ENCODE measurements at regions not wholly inside any gene's neighbourhood (a gene's known extent, or its start where the extent isn't known, plus 50 kb on each side); places are given as distances from the start of the nearest gene placed in this dataset.

GRCh38 chr16:73663720-73664119, 615.8 kb upstream of the ZFHX3 start:
- Histone ChIP-seq H3K27ac (no peak overlapping the region), H3K9me3 (no peaks in the 10 kb centered on the region), H3K4me1 (no peaks in the 10 kb centered on the region), H3K4me3 (no peak overlapping the region), H3K27me3 (ENCODE audit: insufficient read depth in 3 of 3, low read length in 2 of 3) (no peaks in the 10 kb centered on the region), H3K36me3 (ENCODE audit: insufficient read depth in 1 of 2, low read depth in 1 of 2) (no peaks in the 10 kb centered on the region)
- DNase-seq (no peak), ATAC-seq (no peak)
- WGBS, 3 donors, result 59 to 60% (median 60%) methylated on average over 2 of the region's 2 CpGs
- intact Hi-C loops (cut with DNase I), result no loop called here
- no peak for TF ChIP-seq CTCF (IDR thresholded peaks at IDR 0.05)

GRCh38 chr16:73636196-73636595, 588.3 kb upstream of the ZFHX3 start:
- no peak for DNase-seq
- WGBS, 3 donors, result 92 to 94% (median 94%) methylated on average over 2 of the region's 2 CpGs
- no peaks in the 10 kb centered on the region for H3K27me3 ChIP-seq (ENCODE audit: insufficient read depth in 3 of 3, low read length in 2 of 3)
- H3K9me3 ChIP-seq, result peaks cover 17% of the 10 kb centered on the region
- no peak for TF ChIP-seq CTCF (IDR thresholded peaks at IDR 0.05)
- intact Hi-C loops (cut with DNase I), result no loop called here
- no peaks in the 10 kb centered on the region for H3K36me3 ChIP-seq (ENCODE audit: insufficient read depth in 1 of 2, low read depth in 1 of 2)
- no peak overlapping the region for H3K4me3 ChIP-seq
- ATAC-seq, result no peak
- no peaks in the 10 kb centered on the region for H3K4me1 ChIP-seq
- no peak overlapping the region for H3K27ac ChIP-seq

GRCh38 chr16:73629011-73629410, 581.1 kb upstream of the ZFHX3 start:
- Histone ChIP-seq H3K27me3 (ENCODE audit: insufficient read depth in 3 of 3, low read length in 2 of 3) (no peaks in the 10 kb centered on the region), H3K27ac (no peak overlapping the region), H3K4me1 (no peaks in the 10 kb centered on the region), H3K9me3 (no peaks in the 10 kb centered on the region), H3K4me3 (no peak overlapping the region), H3K36me3 (ENCODE audit: insufficient read depth in 1 of 2, low read depth in 1 of 2) (no peaks in the 10 kb centered on the region)
- 64 to 68% (median 66%) methylated on average over 8 of the region's 8 CpGs for WGBS, 3 donors
- intact Hi-C loops (cut with DNase I), result no loop called here
- ATAC-seq (no peak), DNase-seq (no peak)
- no peak for TF ChIP-seq CTCF (IDR thresholded peaks at IDR 0.05)

- no peak for ATAC-seq
- H3K4me1 ChIP-seq, result no peaks in the 10 kb centered on the region
- DNase-seq, result no peak
- intact Hi-C loops (cut with DNase I), result no loop called here
- H3K27ac ChIP-seq, result no peak overlapping the region
- no peak overlapping the region for H3K4me3 ChIP-seq
- no peaks in the 10 kb centered on the region for H3K9me3 ChIP-seq
- no peak for TF ChIP-seq CTCF (IDR thresholded peaks at IDR 0.05)
- 86 to 92% (median 86%) methylated on average over 4 of the region's 4 CpGs for WGBS, 3 donors
- H3K27me3 ChIP-seq (ENCODE audit: insufficient read depth in 3 of 3, low read length in 2 of 3), result no peaks in the 10 kb centered on the region
- H3K36me3 ChIP-seq (ENCODE audit: insufficient read depth in 1 of 2, low read depth in 1 of 2), result no peaks in the 10 kb centered on the region
Measured at GRCh38 chr16:73617738-73618137, 569.8 kb upstream of the ZFHX3 start.

- DNase-seq, result no peak
- no peak for TF ChIP-seq CTCF (IDR thresholded peaks at IDR 0.05)
- Histone ChIP-seq H3K36me3 (ENCODE audit: insufficient read depth in 1 of 2, low read depth in 1 of 2) (no peaks in the 10 kb centered on the region), H3K27me3 (ENCODE audit: insufficient read depth in 3 of 3, low read length in 2 of 3) (no peaks in the 10 kb centered on the region), H3K27ac (no peak overlapping the region), H3K9me3 (no peaks in the 10 kb centered on the region), H3K4me3 (no peak overlapping the region), H3K4me1 (no peaks in the 10 kb centered on the region)
- ATAC-seq, result no peak
- WGBS, 3 donors, result 78 to 81% (median 79%) methylated on average over 6 of the region's 6 CpGs
- intact Hi-C loops (cut with DNase I), result no loop called here
Measured at GRCh38 chr16:73616770-73617169, 568.8 kb upstream of the ZFHX3 start.

Measured in psoas muscle (tissue), 7 donors.